Sciatic nerve (tissue), 2 donors: ENCODE measurements at regions not wholly inside any gene's neighbourhood (a gene's known extent, or its start where the extent isn't known, plus 50 kb on each side); places are given as distances from the start of the nearest gene placed in this dataset.

Experiments used
- ATAC-seq: fragments of 200-7000 bp; cut with Tn5 transposase; one replicate; pipeline ENCODE4 v1.9.1; 2020; ENCODE audit warnings: mild to moderate bottlenecking, moderate library complexity
- DNase-seq: peaks from one replicate; pipeline ENCODE4 v3.0.0-alpha.2; 2020; ENCODE audit warnings: low spot score
- intact Hi-C: fragments of 100-400 bp; cut with DNase I; formaldehyde crosslinking; loops from one replicate; pipeline ENCODE4 v1.14.2; 2022
- donor health status: DM: no; HTN: no; CAD: no.
- donor health status: DM: no; HTN: no; CAD: no.

- no peak for ATAC-seq
- intact Hi-C loops, result no loop called here
- no peak for DNase-seq
These were observed 57.3 kb downstream of the KCNA4 start for GRCh38 chr11:29959488-29959887.

- no peak for ATAC-seq
- intact Hi-C loops, result no loop called here
- no peak for DNase-seq
These were observed 59.4 kb downstream of the KCNA4 start for GRCh38 chr11:29957431-29957830.

DNA sequence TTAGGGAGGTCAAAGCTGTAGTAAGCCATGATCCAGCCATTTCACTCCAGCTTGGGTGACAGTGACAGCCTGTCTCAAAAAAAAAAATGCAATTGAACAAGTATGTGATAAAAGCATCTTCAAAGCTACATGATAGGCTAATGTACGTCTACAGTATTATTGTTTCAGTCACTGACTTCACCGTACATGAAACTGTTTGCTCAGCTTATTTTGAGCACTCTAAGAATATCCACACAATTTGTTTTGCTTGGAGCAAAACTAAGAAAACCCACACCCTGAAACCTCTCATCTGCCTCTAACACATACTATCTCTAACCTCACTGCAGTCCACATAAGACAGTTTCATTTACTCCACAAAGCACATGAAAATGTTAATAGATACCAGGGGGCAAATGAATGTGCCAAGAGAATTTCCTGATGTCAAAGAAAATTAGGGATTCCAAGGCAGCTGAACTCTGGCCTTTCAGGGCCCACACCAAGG, 60.7 kb downstream of the KCNA4 start:
- ATAC-seq (no peak), DNase-seq (no peak)
- intact Hi-C loops, result no loop called here

GRCh38 chr11:29943347-29943746, 73.5 kb downstream of the KCNA4 start:
- ATAC-seq (no peak), DNase-seq (no peak)
- intact Hi-C loops, result no loop called here

- ATAC-seq (no peak), DNase-seq (no peak)
- intact Hi-C loops, result no loop called here
These were observed 79.3 kb downstream of the KCNA4 start for GRCh38 chr11:29937526-29937925.

DNA sequence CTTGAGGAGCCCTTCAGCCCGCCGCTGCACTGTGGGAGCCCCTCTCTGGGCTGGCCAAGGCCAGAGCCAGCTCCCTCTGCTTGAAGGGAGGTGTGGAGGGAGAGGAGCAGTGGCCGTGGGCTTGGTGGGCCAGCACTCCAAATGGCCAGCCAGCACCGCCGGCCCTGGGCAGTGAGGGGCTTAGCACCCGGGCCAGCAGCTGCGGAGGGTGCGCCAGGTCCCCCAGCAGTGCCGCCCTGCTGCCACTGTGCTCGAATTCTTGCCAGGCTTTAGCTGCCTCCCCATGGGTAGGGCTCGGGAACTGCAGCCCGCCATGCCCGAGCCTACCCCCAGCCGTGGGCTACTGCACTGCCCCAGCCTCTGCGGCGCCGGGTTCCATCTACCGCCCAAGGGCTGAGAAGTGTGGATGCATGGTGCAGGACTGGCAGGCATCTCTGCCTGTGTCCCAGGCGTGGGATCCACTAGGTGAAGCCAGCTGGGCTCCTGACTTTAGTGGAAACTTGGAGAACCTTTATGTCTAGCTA, 82.7 kb downstream of the KCNA4 start:
- DNase-seq, result no peak
- ATAC-seq, result no peak
- intact Hi-C loops, result no loop called here

GRCh38 chr11:29916040-29916439, 100.8 kb downstream of the KCNA4 start:
- DNase-seq (no peak), ATAC-seq (no peak)
- intact Hi-C loops, result no loop called here

DNA sequence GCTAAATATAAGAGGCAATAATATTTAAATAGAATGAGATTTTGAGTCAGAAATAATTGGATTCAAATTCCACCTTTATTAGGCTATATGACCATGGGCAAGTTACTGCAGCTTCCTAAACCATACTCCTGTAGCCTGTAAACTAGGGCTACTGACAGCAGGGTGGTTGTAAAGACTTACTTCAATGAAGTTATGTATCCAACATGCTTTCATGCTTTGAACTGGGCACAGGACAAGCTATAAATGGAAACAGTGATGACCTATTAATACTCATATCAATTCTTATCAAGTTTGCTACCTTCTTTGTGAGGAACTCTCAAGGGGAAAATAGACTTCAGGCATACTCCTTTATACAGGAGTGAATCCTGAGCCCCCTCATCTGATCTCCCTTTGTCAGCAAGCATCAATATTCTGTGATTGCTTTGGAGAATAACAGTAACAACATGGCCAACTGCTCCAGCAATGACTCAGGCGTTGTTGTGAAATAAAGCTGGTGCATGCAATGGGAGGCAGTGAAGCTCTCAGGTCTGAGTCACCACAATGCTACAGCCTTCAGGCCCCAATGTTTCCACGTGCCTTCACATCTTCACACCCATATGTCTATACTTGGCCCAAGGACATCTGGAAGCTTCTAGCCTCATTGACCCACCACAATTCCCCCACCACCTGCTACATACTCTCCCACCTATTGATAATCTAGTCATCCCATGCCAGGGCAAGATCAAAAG, 102.5 kb downstream of the KCNA4 start:
- ATAC-seq, result no peak
- intact Hi-C loops, result no loop called here

DNA sequence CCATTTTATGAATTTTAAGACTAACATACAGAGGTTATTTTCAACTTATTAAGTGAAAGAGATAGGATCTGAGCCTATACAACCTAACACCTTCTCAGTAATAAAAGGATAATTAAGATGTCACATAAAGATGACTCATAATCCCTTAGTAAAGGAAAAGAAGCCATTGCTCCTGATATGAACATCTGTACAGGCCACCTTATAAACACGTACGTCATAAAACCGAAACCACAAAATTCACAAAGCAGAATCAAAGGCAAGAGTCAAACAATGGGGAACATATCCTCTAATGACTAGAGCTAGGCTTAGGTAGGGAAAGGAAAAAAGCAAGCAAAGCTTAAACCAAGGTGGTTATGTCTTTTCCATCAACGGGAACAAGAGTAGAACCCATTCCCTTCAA, 103.5 kb downstream of the KCNA4 start:
- no peak for DNase-seq
- ATAC-seq, result no peak
- intact Hi-C loops, result no loop called here

More for the DNA sequence above, 102.5 kb downstream of the KCNA4 start:
- no peak for DNase-seq

- no peak for DNase-seq
- ATAC-seq, result no peak
- intact Hi-C loops, result no loop called here
These were observed 116.4 kb downstream of the KCNA4 start for GRCh38 chr11:29900382-29900781.

DNA sequence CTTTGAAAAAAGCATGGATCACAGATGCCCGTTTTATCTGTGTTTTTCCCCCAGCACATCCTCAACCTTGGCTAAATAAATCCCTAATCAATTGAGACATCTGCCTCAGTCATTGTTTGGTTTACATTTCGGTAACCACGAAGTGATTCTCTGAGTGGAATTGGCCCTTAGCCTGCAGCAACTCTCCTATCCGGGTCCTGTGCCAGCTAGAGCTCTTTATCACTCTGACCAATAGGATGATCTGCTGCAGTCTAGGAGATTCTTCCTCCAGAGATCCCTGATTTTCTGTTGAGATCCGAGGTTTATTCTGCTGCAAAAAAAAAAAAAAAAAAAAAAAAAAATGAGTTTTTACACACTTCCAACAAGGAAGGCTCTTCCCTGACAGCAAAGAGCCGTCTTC, 137.3 kb downstream of the KCNA4 start:
- no peak for ATAC-seq
- DNase-seq, result no peak
- intact Hi-C loops, result no loop called here

DNA sequence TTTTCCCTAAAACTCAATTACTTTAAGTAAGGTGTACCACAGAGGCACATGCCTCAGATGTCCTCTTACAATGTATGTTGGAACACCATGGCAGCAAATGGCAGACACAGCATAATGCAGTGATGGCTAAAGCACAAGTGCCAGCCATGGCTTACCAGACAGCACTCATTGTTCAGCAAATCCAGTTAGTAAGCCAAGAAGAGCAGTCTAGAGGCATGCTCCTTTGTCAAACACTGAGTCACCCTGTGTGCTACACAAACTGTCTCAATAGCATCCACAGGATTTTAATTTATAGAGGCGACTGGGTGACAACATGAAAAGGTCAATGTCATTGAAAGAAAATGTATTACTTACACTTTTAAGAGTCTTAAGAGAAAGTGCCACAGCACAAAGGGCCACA, 140.6 kb downstream of the KCNA4 start:
- intact Hi-C loops, result no loop called here
- no peak for ATAC-seq
- DNase-seq, result no peak

DNA sequence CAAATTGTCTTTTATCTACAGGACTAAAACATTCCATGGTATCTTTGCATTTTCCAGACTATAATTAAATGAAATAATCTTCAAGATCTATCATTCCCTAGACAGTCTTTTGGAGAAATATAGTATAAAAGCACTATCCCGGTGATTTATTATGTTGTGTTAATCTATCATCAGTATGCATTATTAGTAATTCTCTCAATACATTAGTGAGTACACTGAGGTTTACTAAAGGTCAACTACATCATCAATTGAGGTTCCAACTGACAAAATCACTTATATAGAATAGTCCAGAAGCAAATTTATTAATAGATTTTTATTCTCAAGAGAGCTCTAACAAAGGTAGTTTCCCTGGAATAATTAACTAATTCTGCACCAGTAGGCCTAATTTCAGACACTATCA, 169.6 kb downstream of the KCNA4 start:
- ATAC-seq (no peak), DNase-seq (no peak)
- intact Hi-C loops, result no loop called here

DNA sequence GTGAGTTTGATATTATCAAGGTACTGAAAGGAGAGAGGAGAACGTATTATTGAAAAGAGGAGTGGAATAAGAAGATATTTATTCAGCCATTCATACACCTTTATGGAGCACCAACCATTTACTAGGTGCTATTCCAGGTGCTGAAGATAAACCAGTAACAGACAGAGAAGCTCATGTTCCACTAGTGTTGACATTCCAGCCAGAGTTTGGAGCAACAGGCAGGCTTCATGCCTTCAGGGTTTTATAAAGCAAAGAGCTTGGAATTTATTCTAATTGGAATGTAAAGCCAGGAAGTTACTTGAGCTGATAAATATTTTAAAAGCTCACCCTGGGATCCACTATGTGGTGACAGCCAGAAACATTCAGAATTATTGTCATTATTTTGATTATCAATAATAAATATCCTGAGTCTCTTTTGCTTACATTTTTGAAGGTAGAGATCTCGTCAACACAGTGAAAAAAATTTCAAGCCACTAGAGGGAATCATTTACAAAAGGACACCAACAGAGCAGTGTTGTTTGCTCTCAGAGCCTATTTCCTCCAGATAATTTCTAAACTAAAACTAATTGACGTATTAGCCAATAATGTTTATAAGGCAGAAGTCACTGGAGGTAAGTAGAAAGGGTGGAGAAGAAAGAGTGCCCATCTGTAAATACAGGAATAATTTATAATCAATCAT, 172.0 kb downstream of the KCNA4 start:
- ATAC-seq (no peak), DNase-seq (no peak)
- intact Hi-C loops, result no loop called here

GRCh38 chr11:29844031-29844430, 172.8 kb downstream of the KCNA4 start:
- DNase-seq (no peak), ATAC-seq (no peak)
- intact Hi-C loops, result no loop called here

- intact Hi-C loops, result no loop called here
- ATAC-seq (no peak), DNase-seq (no peak)
These were observed 174.8 kb downstream of the KCNA4 start for GRCh38 chr11:29842061-29842460.

- no peak for DNase-seq
- intact Hi-C loops, result no loop called here
- no peak for ATAC-seq
These were observed 190.0 kb downstream of the KCNA4 start for GRCh38 chr11:29826878-29827277.

- intact Hi-C loops, result no loop called here
- DNase-seq (no peak), ATAC-seq (no peak)
These were observed 200.5 kb downstream of the KCNA4 start for GRCh38 chr11:29816359-29816758.

- no peak for ATAC-seq
These were observed 207.7 kb downstream of the KCNA4 start for GRCh38 chr11:29809121-29809520.

DNA sequence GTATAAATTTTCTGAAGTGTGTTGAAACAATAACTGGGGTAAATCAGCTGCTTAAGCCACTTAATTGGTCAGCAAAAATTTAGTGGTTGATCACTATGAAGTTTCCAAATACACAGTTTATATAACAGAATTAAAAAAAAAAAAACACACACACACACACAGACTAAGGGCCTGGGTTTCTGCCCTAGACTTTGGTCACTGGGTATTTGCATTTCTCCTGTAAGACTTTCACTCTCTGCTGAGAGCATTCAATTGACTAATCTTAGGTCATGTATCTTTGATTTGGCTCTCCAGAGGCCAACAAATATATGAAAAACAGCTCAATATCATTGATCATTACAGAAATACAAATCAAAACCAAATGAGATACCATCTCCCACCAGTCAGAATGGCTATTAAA, 214.3 kb downstream of the KCNA4 start:
- no peak for ATAC-seq
- DNase-seq, result no peak
- intact Hi-C loops, result no loop called here

More at GRCh38 chr11:29809121-29809520, 207.7 kb downstream of the KCNA4 start:
- DNase-seq, result no peak
- intact Hi-C loops, result no loop called here
